CD14-positive monocyte (primary cell): ENCODE measurements at regions not wholly inside any gene's neighbourhood (a gene's known extent, or its start where the extent isn't known, plus 50 kb on each side); places are given as distances from the start of the nearest gene placed in this dataset.

Experiments
- DNase-seq, 3 donors: peaks; one replicate each; pipeline ENCODE4 v3.0.0-alpha.2; 2011 to 2022
- H2AFZ ChIP-seq: 2 replicates; pipeline ENCODE4 v1.6.0; 2012; ENCODE audit warnings: mild to moderate bottlenecking, low read depth, low read length, inconsistent platforms; ENCODE audit not compliant: insufficient read depth, poor library complexity, severe bottlenecking
- H3K27ac ChIP-seq, 2 donors: 1 replicate in 1 of 2; 2 replicates in 1 of 2; pipeline ENCODE4 v1.5.1; 2012 to 2013; ENCODE audit warnings: low read length in 2 of 2, control low read depth in 1 of 2, inconsistent platforms in 1 of 2, low read depth in 1 of 2, mild to moderate bottlenecking in 1 of 2
- H3K27me3 ChIP-seq, 2 donors: one replicate each; pipeline versions ENCODE4 v1.6.0 to v1.6.1; 2011 to 2013; ENCODE audit warnings: low read length in 2 of 2; ENCODE audit not compliant: control insufficient read depth in 2 of 2, insufficient read depth in 2 of 2
- H3K36me3 ChIP-seq, 2 donors: replicated peaks in 1 of 2; 1 replicate in 1 of 2; 2 replicates in 1 of 2; pipeline versions ENCODE4 v1.5.1 to v1.6.1; 2012 to 2013; ENCODE audit warnings: low read length in 2 of 2, control low read depth in 1 of 2, inconsistent platforms in 1 of 2, mild to moderate bottlenecking in 1 of 2; ENCODE audit not compliant: insufficient read depth in 2 of 2, control insufficient read depth in 1 of 2
- H3K4me1 ChIP-seq, 2 donors: 1 replicate in 1 of 2; 2 replicates in 1 of 2; pipeline versions ENCODE4 v1.5.1 to v1.6.1; 2012 to 2013; ENCODE audit warnings: low read length in 2 of 2, control low read depth in 1 of 2, inconsistent platforms in 1 of 2, mild to moderate bottlenecking in 1 of 2, moderate library complexity in 1 of 2; ENCODE audit not compliant: insufficient read depth in 2 of 2, control insufficient read depth in 1 of 2
- H3K4me2 ChIP-seq: replicated peaks from 2 replicates; pipeline ENCODE3; 2012; ENCODE audit warnings: low read length, moderate library complexity, mild to moderate bottlenecking; ENCODE audit not compliant: poor library complexity, severe bottlenecking; ENCODE audit errors: extremely low read depth
- H3K4me3 ChIP-seq, 3 experiments: fragments of 200-600 bp in 1 of 3; sonication (generic) in 1 of 3; replicated peaks in 1 of 3; 1 replicate in 2 of 3; 2 replicates in 1 of 3; pipeline ENCODE4 v1.5.1; 2011 to 2013; ENCODE audit warnings: low read length in 3 of 3, mild to moderate bottlenecking in 3 of 3, control low read depth in 2 of 3, low read depth in 2 of 3, inconsistent platforms in 1 of 3, moderate library complexity in 1 of 3
- H3K79me2 ChIP-seq: 2 replicates; pipeline ENCODE4 v1.6.0; 2012; ENCODE audit warnings: mild to moderate bottlenecking, control low read depth, inconsistent platforms, low read length, moderate library complexity; ENCODE audit not compliant: insufficient read depth
- H3K9ac ChIP-seq: 2 replicates; pipeline ENCODE4 v1.6.0; 2017; ENCODE audit warnings: low read length, mild to moderate bottlenecking; ENCODE audit not compliant: insufficient read depth, poor library complexity, severe bottlenecking
- H3K9me3 ChIP-seq, 2 donors: replicated peaks in 1 of 2; 1 replicate in 1 of 2; 2 replicates in 1 of 2; pipeline versions ENCODE4 v1.5.1 to v1.6.1; 2012 to 2013; ENCODE audit warnings: low read length in 2 of 2, control low read depth in 1 of 2; ENCODE audit not compliant: control insufficient read depth in 1 of 2, insufficient read depth in 1 of 2
- H4K20me1 ChIP-seq: 2 replicates; pipeline ENCODE4 v1.6.0; 2012; ENCODE audit warnings: mild to moderate bottlenecking, low read length, control low read depth, moderate library complexity; ENCODE audit not compliant: insufficient read depth
- H3K27ac Mint-ChIP-seq, 7 donors: one replicate each; pipeline ENCODE4 v1.8.0; 2020; ENCODE audit warnings: mild to moderate bottlenecking in 7 of 7, mixed read lengths in 7 of 7, moderate library complexity in 6 of 7, inconsistent platforms in 2 of 7
- H3K27me3 Mint-ChIP-seq, 3 donors: one replicate each; pipeline ENCODE4 v1.8.0; 2021 to 2022; ENCODE audit warnings: low read depth in 3 of 3, mild to moderate bottlenecking in 3 of 3, mixed read lengths in 3 of 3, moderate library complexity in 3 of 3, inconsistent platforms in 1 of 3
- H3K36me3 Mint-ChIP-seq, 2 donors: one replicate each; pipeline ENCODE4 v1.8.0; 2020; ENCODE audit warnings: mixed read lengths in 2 of 2, inconsistent platforms in 1 of 2, mild to moderate bottlenecking in 1 of 2
- H3K4me1 Mint-ChIP-seq: one replicate; pipeline ENCODE4 v1.8.0; 2020; ENCODE audit warnings: mild to moderate bottlenecking, mixed read lengths
- H3K4me3 Mint-ChIP-seq, 2 donors: one replicate each; pipeline ENCODE4 v1.8.0; 2020; ENCODE audit warnings: mild to moderate bottlenecking in 2 of 2, mixed read lengths in 2 of 2, moderate library complexity in 1 of 2
- H3K9me3 Mint-ChIP-seq, 7 donors: one replicate each; pipeline ENCODE4 v1.8.0; 2020 to 2022; ENCODE audit warnings: mixed read lengths in 7 of 7, mild to moderate bottlenecking in 6 of 7, moderate library complexity in 6 of 7, inconsistent platforms in 2 of 7
- WGBS: methylation state at CpG from one replicate; pipeline ENCODE4 v1.1.5; 2013; ENCODE audit warnings: missing lambda C conversion rate; ENCODE audit not compliant: insufficient coverage; 5-methylcytosine and 5-hydroxymethylcytosine counted together
- intact Hi-C, 2 donors: fragments of 100-400 bp; cut with micrococcal nuclease; formaldehyde crosslinking; loops; one replicate each; pipeline versions ENCODE4 v1.15.0 to v1.15.1; 2023
- TF ChIP-seq, protein P1 (sequence below): fragments of 200-600 bp; IDR thresholded peaks from one replicate; pipeline ENCODE4 v1.8.0; 2022; ENCODE audit warnings: antibody characterized with exemption, mild to moderate bottlenecking

GRCh38 chr10:78541481-78542140 is 507.9 kb downstream of the RPS24 start:
- TF ChIP-seq, protein P1, sequence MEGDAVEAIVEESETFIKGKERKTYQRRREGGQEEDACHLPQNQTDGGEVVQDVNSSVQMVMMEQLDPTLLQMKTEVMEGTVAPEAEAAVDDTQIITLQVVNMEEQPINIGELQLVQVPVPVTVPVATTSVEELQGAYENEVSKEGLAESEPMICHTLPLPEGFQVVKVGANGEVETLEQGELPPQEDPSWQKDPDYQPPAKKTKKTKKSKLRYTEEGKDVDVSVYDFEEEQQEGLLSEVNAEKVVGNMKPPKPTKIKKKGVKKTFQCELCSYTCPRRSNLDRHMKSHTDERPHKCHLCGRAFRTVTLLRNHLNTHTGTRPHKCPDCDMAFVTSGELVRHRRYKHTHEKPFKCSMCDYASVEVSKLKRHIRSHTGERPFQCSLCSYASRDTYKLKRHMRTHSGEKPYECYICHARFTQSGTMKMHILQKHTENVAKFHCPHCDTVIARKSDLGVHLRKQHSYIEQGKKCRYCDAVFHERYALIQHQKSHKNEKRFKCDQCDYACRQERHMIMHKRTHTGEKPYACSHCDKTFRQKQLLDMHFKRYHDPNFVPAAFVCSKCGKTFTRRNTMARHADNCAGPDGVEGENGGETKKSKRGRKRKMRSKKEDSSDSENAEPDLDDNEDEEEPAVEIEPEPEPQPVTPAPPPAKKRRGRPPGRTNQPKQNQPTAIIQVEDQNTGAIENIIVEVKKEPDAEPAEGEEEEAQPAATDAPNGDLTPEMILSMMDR: no peak
- Histone ChIP-seq H3K9ac (no peak overlapping the region), H3K36me3 (no peaks in the 10 kb centered on the region), H3K79me2 (no peaks in the 10 kb centered on the region), H3K4me2 (no peak overlapping the region), H4K20me1 (no peaks in the 10 kb centered on the region), H3K4me3 (no peak overlapping the region), H2AFZ (no peak overlapping the region), H3K27me3 (no peaks in the 10 kb centered on the region), H3K9me3 (no peaks in the 10 kb centered on the region), H3K4me1 (no peaks in the 10 kb centered on the region), H3K27ac (no peak overlapping the region)
- no peak for DNase-seq
- Mint-ChIP-seq H3K27me3 (peaks cover 0 to 3% (median 3%) of the 10 kb centered on the region in 3 donors), H3K36me3 (no peaks in the 10 kb centered on the region), H3K27ac (no peak overlapping the region), H3K4me1 (no peaks in the 10 kb centered on the region), H3K4me3 (no peak overlapping the region), H3K9me3 (peaks cover 0 to 4% (median 0%) of the 10 kb centered on the region in 7 donors)
- intact Hi-C loops: no loop called here
- 62% methylated on average over 3 of the region's 4 CpGs for WGBS

- peaks cover 0 to 3% (median 3%) of the 10 kb centered on the region in 3 donors for H3K27me3 Mint-ChIP-seq
- no peaks in the 10 kb centered on the region for H3K27me3 ChIP-seq
- H3K27ac Mint-ChIP-seq: peak overlapping the region in 1 of 7 donors; percentile 67
- H3K9ac ChIP-seq: no peak overlapping the region
- H3K4me2 ChIP-seq: no peak overlapping the region
- no peak for DNase-seq
- no peaks in the 10 kb centered on the region for H4K20me1 ChIP-seq
- no peak overlapping the region for H3K4me3 Mint-ChIP-seq
- no peaks in the 10 kb centered on the region for H3K4me1 Mint-ChIP-seq
- no peaks in the 10 kb centered on the region for H3K4me1 ChIP-seq
- no peaks in the 10 kb centered on the region for H3K9me3 ChIP-seq
- no peaks in the 10 kb centered on the region for H3K36me3 ChIP-seq
- WGBS: 96% methylated on average over 6 of the region's 6 CpGs
- no peak overlapping the region for H3K4me3 ChIP-seq
- intact Hi-C loops: no loop called here
- H2AFZ ChIP-seq: no peak overlapping the region
- H3K27ac ChIP-seq: no peak overlapping the region
- no peaks in the 10 kb centered on the region for H3K79me2 ChIP-seq
- TF ChIP-seq, protein P1: no peak
- no peaks in the 10 kb centered on the region for H3K36me3 Mint-ChIP-seq
- peaks cover 0 to 4% (median 0%) of the 10 kb centered on the region in 7 donors for H3K9me3 Mint-ChIP-seq
Measured at GRCh38 chr10:78542141-78542489, 508.5 kb downstream of the RPS24 start.
